ENCODE measurements at regions not wholly inside any gene's neighbourhood (a gene's known extent, or its start where the extent isn't known, plus 50 kb on each side); places are given as distances from the start of the nearest gene placed in this dataset.

DNA sequence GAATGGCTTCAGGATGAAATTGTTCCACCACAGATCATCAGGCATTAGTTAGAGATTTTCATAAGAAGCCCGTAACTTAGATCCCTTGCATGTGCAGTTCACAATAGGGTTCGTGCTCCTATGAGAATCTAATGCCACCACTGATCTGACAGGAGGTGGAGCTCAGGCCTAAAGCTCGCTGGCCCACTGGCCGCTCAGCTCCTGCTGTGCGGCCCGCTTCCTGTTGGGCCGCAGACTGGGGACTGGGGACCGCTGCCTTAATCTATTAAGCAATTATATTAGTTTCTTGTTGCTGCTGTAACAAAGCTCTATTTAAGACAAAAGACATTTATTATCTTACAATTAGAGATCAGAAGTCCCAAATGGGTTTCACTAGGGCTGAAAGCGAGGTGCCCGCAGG, 205.6 kb downstream of the LARP7 start:
- no peak for DNase-seq (ENCODE audit: low read depth in 4 of 4, low spot score in 3 of 4)

- DNase-seq (ENCODE audit: low read depth in 4 of 4, low spot score in 3 of 4) = no peak
Measured at GRCh38 chr4:112845386-112845785, 204.1 kb upstream of the ANK2 start.

GRCh38 chr4:112847045-112847444, 202.4 kb upstream of the ANK2 start:
- DNase-seq (ENCODE audit: low read depth in 4 of 4, low spot score in 3 of 4) = no peak

DNA sequence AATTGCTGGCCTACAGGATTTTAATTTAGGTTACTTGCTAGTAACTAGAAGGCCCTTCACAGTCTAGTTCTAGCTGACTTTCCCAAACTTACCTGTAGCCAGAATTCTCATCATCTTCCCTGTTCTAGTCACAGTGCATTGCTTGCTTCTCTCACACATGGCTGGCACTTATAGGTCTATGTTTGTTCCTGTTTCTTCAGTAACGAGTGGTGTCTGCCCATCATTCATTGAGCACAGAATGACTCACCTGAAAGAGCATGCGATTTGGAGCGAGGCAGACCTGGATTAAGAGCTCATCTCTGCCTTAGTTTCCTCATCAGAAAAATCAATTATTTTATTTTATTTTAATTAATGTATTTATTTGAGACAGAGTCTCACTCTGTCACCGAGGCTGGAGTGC, 201.7 kb upstream of the ANK2 start:
- DNase-seq (ENCODE audit: low read depth in 4 of 4, low spot score in 3 of 4) = no peak

DNA sequence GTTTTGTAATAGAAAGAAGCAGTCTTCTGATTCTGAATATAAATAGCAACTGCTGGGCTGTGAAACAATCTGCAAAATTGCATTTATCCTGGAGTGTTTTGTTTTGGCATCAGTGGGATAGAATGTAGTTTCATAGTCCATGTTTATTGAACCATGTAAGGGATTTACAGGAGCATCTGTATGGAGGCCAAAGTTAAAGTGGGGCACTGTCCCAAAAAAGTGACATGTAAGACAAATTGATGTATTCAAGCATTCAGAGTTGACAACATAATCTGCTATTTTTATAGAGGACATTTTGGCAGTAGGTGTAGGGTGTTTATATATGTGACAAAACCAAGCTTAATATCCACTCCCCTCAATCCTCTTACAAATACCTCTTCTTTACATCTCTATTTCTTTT, 200.5 kb upstream of the ANK2 start:
- DNase-seq (ENCODE audit: low read depth in 4 of 4, low spot score in 3 of 4) = no peak

- DNase-seq (ENCODE audit: low read depth in 4 of 4, low spot score in 3 of 4) = no peak
Measured at GRCh38 chr4:112852601-112853000, 196.9 kb upstream of the ANK2 start.

- DNase-seq (ENCODE audit: low read depth in 4 of 4, low spot score in 3 of 4) = no peak
Measured at GRCh38 chr4:112853662-112854256, 195.7 kb upstream of the ANK2 start.

DNA sequence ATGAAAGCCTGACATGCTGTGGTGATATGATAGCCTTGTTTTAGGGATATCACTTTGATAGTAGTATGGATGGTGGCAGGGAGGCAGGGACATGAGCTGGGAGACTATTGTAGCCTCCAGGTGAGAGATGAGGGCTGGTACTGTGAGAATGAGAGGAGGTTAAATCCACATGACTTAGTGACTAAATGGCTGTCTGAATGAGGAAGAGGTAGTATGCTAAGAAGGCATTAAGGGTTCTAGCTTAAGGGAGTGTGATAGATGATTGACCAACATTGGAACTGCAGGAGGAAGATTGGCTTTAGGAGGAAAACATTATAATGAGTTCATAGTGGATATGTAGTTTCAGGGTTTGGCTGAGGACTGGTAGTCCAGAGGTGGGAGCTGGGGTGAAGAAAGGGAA, 195.0 kb upstream of the ANK2 start:
- no peak for DNase-seq (ENCODE audit: low read depth in 4 of 4, low spot score in 3 of 4)

DNA sequence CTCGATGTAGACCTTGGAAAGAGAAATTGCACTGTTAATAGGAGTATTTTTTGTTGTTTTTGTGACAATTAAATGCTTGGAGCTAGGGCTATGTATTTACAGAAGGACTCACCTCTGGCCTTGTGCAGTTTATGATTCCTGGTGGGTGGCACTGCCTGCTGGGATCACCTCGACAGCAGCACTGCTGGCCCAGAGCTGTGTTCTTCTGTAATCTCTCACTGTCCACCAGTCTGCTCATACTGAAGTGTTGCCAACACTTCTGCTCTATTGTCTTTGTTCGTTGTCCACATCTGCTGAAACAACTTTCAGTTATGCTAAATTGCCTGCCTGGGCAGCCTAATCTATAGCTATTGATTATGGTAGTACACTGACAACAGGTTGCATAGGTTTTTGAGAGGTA, 194.4 kb upstream of the ANK2 start:
- no peak for DNase-seq (ENCODE audit: low read depth in 4 of 4, low spot score in 3 of 4)

- no peak for DNase-seq (ENCODE audit: low read depth in 4 of 4, low spot score in 3 of 4)
Measured at GRCh38 chr4:112857461-112857860, 192.0 kb upstream of the ANK2 start.

GRCh38 chr4:112858751-112859150, 190.7 kb upstream of the ANK2 start:
- DNase-seq (ENCODE audit: low read depth in 4 of 4, low spot score in 3 of 4) = no peak

- DNase-seq (ENCODE audit: low read depth in 4 of 4, low spot score in 3 of 4) = no peak
Measured at GRCh38 chr4:112859456-112860184, 189.8 kb upstream of the ANK2 start.

- DNase-seq (ENCODE audit: low read depth in 4 of 4, low spot score in 3 of 4) = no peak
Measured at GRCh38 chr4:112860830-112861690, 188.4 kb upstream of the ANK2 start.

DNA sequence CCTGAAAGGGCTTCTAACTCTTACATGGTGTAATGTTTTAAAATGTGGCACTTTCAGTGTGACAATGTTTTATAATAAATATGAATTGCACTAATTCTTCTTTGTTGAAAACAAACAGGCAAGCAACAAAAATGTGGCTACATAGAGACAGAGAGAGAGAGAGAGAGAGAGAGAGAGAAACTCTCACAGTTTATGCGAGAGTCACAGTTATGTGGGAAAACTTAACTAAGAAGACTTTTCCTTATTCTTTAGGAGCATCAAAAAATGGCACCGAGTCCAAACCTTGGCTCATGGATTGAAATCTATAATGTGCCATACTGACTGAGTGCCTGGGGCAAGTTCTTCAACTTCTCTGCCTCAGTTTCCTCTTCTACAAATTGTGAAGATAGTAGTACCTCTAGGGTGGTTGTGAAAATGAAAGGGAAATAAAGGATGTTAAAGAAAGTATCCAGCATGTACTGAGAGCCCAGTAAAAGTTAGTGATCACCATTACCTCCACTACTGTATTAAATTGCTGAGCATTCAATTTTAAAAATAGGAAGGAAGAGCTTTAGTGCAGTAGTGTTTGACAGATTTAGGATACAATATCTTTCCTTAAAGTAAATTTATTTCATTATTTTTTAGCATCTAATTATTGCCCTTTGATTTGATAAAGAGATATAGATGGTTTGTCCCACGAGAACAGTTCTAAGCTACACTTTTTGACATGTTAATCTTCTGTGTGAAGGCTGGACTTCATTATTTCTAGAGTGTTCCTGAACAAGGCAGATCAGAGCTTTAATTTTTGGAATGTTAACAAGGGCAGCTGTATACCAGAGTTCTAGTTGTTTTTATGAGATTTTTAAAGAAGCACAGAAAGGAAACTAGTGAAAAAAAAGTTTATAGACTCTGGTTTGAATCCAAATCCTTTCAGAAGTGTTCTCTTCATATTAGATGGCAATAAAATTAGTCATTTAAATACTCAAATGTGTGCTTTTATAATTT, 187.5 kb upstream of the ANK2 start:
- DNase-seq (ENCODE audit: low read depth in 4 of 4, low spot score in 3 of 4) = no peak

DNA sequence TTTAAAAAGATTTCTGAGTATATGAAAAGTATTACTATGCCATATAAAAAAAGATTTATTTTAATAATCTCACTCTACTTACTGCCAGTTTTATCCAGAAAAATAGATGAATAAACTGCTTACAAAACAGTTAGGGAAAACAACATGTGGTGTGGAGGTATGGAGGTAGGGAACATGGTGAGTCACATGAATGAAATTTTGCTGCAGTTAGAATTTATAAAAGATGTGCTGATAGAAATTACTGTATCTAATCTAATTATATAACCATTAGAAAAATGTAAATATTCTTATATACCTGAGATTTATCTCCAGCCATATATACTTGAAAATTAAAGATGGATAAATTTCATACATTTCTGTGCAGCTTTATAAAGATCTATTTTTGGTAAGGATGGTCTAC, 184.0 kb upstream of the ANK2 start:
- no peak for DNase-seq (ENCODE audit: low read depth in 4 of 4, low spot score in 3 of 4)

DNA sequence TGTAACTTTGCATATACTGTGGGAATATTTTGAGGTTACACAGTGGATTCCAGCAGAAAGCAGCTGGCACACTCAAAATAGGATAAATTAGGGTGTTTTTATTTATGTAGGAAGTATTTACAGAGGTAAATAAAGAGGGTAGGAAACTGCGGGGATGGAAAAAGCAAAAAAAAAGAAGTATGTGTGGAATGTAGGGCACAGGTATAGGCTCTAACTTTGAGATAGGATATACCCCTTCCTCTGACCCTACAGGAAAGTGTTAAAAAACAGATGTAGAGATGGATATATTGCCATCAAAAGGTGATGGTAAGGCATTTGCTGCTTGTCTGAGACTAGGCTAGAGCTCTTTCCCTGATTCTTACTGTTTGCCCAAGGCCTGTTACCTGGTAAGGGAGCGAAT, 173.1 kb upstream of the ANK2 start:
- DNase-seq (ENCODE audit: low read depth in 4 of 4, low spot score in 3 of 4) = no peak

DNA sequence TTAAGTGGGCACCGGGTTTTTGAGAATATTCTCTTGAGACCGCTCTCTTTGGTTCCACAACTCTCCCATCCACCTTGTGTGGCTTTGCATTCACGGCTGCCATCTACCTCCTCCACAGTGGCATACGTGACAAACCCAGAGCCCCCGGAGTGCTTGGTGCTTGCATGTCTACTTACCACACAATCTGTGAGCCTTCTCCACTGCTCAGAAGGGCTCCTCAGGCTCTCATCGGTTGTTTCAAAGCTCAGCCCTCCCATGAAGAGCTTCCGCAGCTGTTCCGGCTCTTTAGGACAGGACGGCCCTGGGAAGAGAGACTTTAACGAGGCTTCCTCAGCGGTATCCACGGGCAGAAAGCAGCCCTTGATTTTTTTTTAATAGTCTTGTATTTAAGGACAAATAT, 167.6 kb upstream of the ANK2 start:
- no peak for DNase-seq (ENCODE audit: low read depth in 4 of 4, low spot score in 3 of 4)

DNA sequence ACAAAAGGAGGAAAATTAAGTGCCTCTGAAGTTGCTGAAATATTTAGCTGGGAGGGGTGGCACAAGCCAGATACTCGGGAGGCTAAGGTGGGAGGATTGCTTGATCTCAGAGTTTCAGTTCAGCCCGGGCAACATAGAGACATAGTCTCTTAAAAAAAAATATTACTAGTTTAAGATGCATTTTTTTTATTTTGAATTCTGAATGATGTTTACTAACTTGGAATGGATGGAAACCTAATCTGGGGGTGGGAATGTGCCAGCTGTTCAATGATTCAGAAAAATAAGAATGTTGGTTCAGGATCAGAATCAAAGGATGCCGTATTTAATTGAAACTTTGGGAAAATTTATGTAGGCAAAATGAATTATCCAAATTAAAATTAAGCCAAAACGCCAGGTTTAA, 167.2 kb upstream of the ANK2 start:
- DNase-seq (ENCODE audit: low read depth in 4 of 4, low spot score in 3 of 4) = no peak

- DNase-seq (ENCODE audit: low read depth in 4 of 4, low spot score in 3 of 4) = no peak
Measured at GRCh38 chr4:112884406-112884805, 165.0 kb upstream of the ANK2 start.

- no peak for DNase-seq (ENCODE audit: low read depth in 4 of 4, low spot score in 3 of 4)
Measured at GRCh38 chr4:112885897-112886296, 163.6 kb upstream of the ANK2 start.

GRCh38 chr4:112888622-112889021, 160.8 kb upstream of the ANK2 start:
- no peak for DNase-seq (ENCODE audit: low read depth in 4 of 4, low spot score in 3 of 4)
